ENCODE measurements at regions not wholly inside any gene's neighbourhood (a gene's known extent, or its start where the extent isn't known, plus 50 kb on each side); places are given as distances from the start of the nearest gene placed in this dataset.

GRCh38 chr4:131978120-131978519 lies 1171.0 kb upstream of the PCDH10 start:
- H3K36me3 ChIP-seq (ENCODE audit: insufficient read depth, low read length, poor library complexity, severe bottlenecking), result no peaks in the 10 kb centered on the region
- POLR2A ChIA-PET (ENCODE audit: low non-redundant PET), result no interaction called here
- intact Hi-C loops (cut with micrococcal nuclease; ENCODE audit: unreplicated experiment), result no loop called here
- peaks cover 10% of the 10 kb centered on the region for H3K9me3 ChIP-seq (ENCODE audit: low read depth, low read length, poor library complexity, severe bottlenecking)
- no peak for TF ChIP-seq CTCF (conservative IDR thresholded peaks at IDR 0.05; ENCODE audit: low read depth, low read length)
- TF ChIP-seq EZH2 (IDR thresholded peaks at IDR 0.05; ENCODE audit: borderline replicate concordance, low read depth, low read length, poor library complexity, severe bottlenecking), result no peak
- no peak overlapping the region for H3K27ac ChIP-seq (ENCODE audit: low read depth, low read length, poor library complexity, severe bottlenecking)
- CTCF ChIA-PET, result no interaction called here
- no peaks in the 10 kb centered on the region for H3K27me3 ChIP-seq (replicated peaks; ENCODE audit: insufficient read depth, low read depth, low read length, poor library complexity)
- no peak overlapping the region for H3K4me3 ChIP-seq (ENCODE audit: low read depth, low read length, poor library complexity, severe bottlenecking)
- DNase-seq (ENCODE audit: low spot score), result no peak
- BruUV-seq (replicated peaks), result no TSS peak
- no peaks in the 10 kb centered on the region for H3K4me1 ChIP-seq (ENCODE audit: insufficient read depth, low read length, poor library complexity, severe bottlenecking)

- no peaks in the 10 kb centered on the region for H3K27me3 ChIP-seq (replicated peaks; ENCODE audit: insufficient read depth, low read depth, low read length, poor library complexity)
- intact Hi-C loops (cut with micrococcal nuclease; ENCODE audit: unreplicated experiment), result no loop called here
- H3K4me1 ChIP-seq (ENCODE audit: insufficient read depth, low read length, poor library complexity, severe bottlenecking), result no peaks in the 10 kb centered on the region
- ChIA-PET POLR2A (ENCODE audit: low non-redundant PET) (no interaction called here), CTCF (no interaction called here)
- H3K36me3 ChIP-seq (ENCODE audit: insufficient read depth, low read length, poor library complexity, severe bottlenecking), result no peaks in the 10 kb centered on the region
- no peak overlapping the region for H3K4me3 ChIP-seq (ENCODE audit: low read depth, low read length, poor library complexity, severe bottlenecking)
- no peak for DNase-seq (ENCODE audit: low spot score)
- H3K9me3 ChIP-seq (ENCODE audit: low read depth, low read length, poor library complexity, severe bottlenecking), result no peaks in the 10 kb centered on the region
- TF ChIP-seq CTCF (conservative IDR thresholded peaks at IDR 0.05; ENCODE audit: low read depth, low read length) (no peak), EZH2 (IDR thresholded peaks at IDR 0.05; ENCODE audit: borderline replicate concordance, low read depth, low read length, poor library complexity, severe bottlenecking) (no peak)
- H3K27ac ChIP-seq (ENCODE audit: low read depth, low read length, poor library complexity, severe bottlenecking), result no peak overlapping the region
- no TSS peak for BruUV-seq (replicated peaks)
These were observed 1159.5 kb upstream of the PCDH10 start for GRCh38 chr4:131989576-131989975.

GRCh38 chr4:132001542-132001941 lies 1147.6 kb upstream of the PCDH10 start:
- ChIA-PET CTCF (no interaction called here), POLR2A (ENCODE audit: low non-redundant PET) (no interaction called here)
- no peak overlapping the region for H3K4me3 ChIP-seq (ENCODE audit: low read depth, low read length, poor library complexity, severe bottlenecking)
- DNase-seq (ENCODE audit: low spot score), result no peak
- BruUV-seq (replicated peaks), result no TSS peak
- no peaks in the 10 kb centered on the region for H3K27me3 ChIP-seq (replicated peaks; ENCODE audit: insufficient read depth, low read depth, low read length, poor library complexity)
- H3K9me3 ChIP-seq (ENCODE audit: low read depth, low read length, poor library complexity, severe bottlenecking), result no peaks in the 10 kb centered on the region
- H3K27ac ChIP-seq (ENCODE audit: low read depth, low read length, poor library complexity, severe bottlenecking), result no peak overlapping the region
- no peaks in the 10 kb centered on the region for H3K4me1 ChIP-seq (ENCODE audit: insufficient read depth, low read length, poor library complexity, severe bottlenecking)
- no peaks in the 10 kb centered on the region for H3K36me3 ChIP-seq (ENCODE audit: insufficient read depth, low read length, poor library complexity, severe bottlenecking)
- intact Hi-C loops (cut with micrococcal nuclease; ENCODE audit: unreplicated experiment), result no loop called here
- no peak for TF ChIP-seq CTCF (conservative IDR thresholded peaks at IDR 0.05; ENCODE audit: low read depth, low read length)
- TF ChIP-seq EZH2 (IDR thresholded peaks at IDR 0.05; ENCODE audit: borderline replicate concordance, low read depth, low read length, poor library complexity, severe bottlenecking), result no peak
